SH-SY5Y (cell line): ENCODE measurements at regions not wholly inside any gene's neighbourhood (a gene's known extent, or its start where the extent isn't known, plus 50 kb on each side); places are given as distances from the start of the nearest gene placed in this dataset.

Experiments
- GATA2 ChIP-seq: IDR thresholded peaks from 2 replicates; pipeline ENCODE4 v1.6.1; 2011; ENCODE audit warnings: mild to moderate bottlenecking, low read depth, low read length
- GATA3 ChIP-seq: IDR thresholded peaks from 2 replicates; pipeline ENCODE4 v1.6.1; 2011; ENCODE audit warnings: low read depth, mild to moderate bottlenecking, low read length, moderate library complexity

DNA sequence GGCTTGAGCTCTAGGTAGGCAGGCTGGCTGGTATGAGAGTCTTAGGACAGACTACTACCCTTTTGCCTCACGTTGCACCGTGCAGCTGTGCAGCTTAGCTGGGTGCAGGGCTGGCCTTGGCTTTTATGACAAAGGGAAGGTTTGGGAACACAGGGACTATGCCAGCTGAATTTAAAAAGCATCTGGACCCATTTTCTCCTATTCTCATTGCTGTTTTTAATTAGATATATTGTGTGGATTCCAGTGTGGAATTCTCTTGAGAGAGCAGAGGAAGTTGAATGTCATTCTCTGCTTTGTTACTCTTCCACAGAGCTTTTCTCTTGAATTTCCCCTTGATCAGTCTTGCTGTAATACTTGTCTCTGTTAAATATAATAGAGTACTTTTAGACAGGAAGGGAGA, 192.7 kb downstream of the ZNF330 start:
- TF ChIP-seq GATA2 (no peak), GATA3 (no peak)

DNA sequence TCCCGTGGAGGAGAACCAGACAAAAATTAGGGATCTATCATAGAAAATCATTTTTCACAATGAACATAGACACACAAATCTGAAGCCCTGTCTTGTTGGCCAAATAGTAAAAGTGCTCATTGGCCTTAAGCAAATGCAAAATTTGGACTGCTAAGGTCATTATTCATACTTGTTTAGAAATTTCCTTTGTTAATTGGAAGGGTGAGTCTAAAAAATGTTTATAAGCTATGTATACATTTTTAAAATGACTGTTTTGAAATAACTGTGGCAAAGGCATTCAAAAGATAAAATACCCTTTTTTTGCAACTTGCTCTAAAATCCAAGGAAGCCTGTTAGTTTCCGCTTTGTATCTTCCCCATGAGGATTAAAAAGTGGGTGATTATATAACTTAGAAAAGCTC, 195.0 kb downstream of the ZNF330 start:
- no peak for TF ChIP-seq GATA3
- TF ChIP-seq GATA2 = no peak

DNA sequence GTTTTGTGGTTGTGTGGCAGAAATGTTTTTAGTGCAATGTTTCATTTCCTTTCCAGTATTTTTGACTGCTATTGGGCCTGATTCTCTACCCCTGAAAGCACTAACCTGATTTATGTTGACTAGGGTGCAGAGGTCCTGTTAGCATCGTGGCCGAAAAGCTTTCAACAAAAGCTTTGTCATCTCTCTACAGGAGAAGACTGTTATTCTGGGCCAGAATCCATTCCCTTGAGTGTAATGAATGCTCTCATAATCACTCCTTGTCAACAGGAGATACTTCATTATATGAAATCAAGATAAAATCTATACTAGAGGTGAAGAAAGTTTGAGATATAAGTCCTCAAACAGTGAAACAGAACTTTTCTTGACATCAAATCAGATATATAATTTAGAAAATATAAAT, 195.5 kb downstream of the ZNF330 start:
- TF ChIP-seq GATA2 = no peak
- no peak for TF ChIP-seq GATA3

DNA sequence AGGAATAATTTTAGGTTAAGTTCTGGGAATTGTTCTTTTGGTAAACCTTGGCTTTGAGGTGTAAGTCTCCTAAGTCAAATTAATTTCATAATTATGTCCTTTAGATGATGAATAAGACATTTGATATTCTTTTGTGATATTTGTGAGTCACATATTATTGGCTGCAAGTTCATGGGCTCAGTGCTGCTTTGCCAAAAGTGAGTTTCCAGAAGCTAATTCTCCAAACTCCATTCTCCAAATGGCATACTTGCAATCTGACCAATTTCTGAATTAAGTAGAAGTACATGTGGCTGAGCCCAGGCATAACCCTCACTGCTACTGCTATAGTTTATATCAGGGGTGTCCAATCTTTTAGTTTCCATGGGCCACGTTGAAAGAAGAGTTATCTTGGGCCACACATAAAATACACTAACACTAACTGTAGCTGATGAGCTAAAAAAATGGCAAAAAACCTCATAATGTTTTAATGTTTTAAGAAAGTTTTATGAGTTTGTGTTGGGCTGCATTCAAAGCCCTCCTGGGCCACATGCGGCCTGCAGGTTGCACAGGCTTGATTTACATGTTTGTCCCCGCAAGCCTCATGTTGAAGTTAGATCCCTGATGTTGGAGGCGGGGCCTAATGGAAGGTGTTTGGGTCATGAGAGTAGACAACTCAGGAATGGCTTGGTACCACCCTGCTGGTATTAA, 196.1 kb downstream of the ZNF330 start:
- TF ChIP-seq GATA2 (no peak), GATA3 (no peak)

DNA sequence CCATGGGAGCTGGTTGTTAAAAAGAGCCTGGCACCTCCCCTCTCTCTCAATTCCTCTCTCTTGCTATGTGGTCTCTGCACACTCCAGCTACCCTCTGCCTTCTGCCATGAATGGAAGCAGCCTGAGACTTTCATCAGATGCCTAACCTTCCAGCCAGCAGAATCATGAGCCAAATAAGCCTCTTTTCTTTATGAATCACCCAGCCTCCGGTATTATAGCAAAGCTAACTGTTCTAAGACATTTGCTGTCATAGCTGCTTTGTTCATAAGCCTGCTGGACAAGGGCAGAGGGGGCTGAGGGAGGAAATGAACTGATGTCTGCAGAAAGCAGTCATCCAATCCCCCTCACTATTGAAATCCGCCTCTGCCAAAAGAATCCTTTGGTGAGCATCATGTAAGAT, 196.7 kb downstream of the ZNF330 start:
- no peak for TF ChIP-seq GATA3
- no peak for TF ChIP-seq GATA2

DNA sequence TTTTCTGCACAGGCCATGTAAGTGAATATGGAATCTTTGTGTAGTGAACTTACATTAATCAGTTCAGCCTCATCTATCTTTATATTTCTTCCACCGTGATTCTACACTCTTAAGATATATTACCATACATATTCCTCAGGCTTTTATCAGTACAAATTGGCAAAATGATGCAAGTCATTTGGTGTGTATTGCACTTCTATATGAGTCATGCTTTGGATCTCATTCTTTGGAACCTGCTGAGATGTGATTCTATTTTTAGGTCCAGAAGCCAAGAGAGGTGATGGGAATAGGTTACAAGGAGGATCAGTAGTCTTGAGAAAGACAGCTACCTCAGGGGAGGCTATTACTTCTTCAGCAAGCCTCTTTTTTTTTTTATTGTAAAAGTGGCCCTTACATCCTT, 204.4 kb downstream of the ZNF330 start:
- TF ChIP-seq GATA2 = no peak
- no peak for TF ChIP-seq GATA3

DNA sequence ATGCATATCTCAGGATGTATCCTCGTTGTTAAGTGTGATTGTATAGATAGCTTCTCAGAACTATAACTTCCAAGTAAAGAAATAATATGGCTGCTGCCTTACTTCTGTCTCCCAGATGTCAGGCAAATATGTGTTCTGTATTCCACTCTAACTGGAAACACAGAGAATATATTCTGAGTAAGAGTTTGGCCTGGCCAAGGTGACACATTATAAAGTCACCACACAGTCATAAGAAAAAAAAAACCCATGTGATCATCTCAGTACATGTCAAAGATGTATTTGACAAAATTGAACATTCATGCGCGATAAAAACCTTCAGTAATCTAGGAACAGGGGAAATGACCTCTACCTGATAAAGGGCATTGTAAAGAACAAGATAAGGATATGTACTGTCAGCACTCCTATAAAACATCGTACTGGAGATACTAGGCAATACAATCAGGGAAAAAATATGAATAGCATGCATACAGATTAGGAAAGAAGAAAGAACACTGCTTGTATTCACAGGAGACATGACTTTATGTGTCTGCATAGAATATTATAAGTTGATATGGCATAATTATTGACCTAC, 207.1 kb downstream of the ZNF330 start:
- no peak for TF ChIP-seq GATA2
- TF ChIP-seq GATA3 = no peak

DNA sequence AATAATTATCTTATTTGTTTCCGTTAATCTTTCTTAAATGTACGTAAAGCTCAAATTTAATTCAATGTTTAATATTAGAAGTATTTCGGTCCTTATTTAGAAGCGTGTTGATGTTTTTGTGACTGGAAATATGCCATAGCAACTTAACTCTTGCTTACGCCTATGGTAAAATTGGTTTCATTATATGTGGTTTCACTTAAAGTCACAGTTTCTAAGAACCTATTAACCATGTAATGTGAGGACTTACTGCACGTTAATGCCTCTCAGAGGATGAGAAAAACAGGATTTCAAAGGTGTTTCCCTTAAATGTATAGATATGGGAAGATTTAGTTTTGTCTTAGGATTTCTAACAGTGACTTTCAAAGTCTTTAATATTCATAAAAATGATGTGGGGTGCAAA, 206.4 kb upstream of the IL15 start:
- TF ChIP-seq GATA3 (no peak), GATA2 (no peak)

DNA sequence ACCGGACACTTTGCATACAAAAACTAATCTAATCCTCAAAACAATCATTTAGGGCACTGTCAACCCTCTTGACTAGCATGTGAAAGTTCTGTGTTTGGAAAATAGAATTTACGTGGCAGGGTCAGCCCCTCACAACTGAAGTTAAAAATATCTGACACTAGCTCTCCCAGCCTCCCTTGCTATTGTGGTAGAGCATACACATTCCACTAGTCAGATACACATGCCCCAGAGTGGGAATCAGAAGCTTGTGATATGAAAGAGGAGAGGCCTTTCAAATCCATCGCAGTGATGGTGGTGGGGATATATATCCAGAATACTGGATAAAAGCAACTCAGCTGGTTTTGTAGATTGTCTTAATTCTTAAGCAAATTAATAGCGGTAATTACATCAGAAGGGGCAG, 205.7 kb upstream of the IL15 start:
- TF ChIP-seq GATA3 (no peak), GATA2 (no peak)

DNA sequence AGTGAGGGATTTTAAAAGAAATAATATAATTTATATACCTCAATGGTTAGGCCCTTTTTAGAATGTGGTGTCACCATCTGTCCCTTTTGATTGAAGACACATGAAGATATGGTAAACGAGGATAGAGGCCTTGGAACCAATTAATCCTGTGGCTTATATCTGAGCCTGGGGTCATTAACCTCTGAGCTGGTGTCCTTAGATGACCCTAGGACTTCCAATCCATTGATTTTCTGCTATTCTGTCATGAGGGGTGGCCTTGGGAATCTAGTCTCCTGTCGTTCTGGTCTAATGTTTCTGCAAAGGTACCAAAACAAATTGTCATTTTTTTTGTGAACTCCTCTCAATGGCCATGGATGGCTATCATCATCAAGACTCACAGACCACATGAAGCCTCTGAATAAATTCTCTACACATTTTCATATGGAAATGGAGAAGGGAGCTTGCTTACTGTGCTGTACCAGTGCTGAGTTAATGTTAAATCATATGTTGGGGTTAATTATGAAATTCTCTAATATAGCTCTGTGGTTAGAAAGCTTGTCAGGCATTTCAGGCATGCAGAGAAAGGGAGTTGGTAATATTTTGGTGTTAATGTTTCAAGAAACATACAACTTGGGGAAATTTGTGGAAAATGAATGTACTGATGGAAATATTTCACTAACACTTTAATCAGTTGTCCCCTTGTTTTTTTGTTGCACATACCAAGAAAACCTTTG, 204.2 kb upstream of the IL15 start:
- TF ChIP-seq GATA2 = no peak
- TF ChIP-seq GATA3 = no peak

DNA sequence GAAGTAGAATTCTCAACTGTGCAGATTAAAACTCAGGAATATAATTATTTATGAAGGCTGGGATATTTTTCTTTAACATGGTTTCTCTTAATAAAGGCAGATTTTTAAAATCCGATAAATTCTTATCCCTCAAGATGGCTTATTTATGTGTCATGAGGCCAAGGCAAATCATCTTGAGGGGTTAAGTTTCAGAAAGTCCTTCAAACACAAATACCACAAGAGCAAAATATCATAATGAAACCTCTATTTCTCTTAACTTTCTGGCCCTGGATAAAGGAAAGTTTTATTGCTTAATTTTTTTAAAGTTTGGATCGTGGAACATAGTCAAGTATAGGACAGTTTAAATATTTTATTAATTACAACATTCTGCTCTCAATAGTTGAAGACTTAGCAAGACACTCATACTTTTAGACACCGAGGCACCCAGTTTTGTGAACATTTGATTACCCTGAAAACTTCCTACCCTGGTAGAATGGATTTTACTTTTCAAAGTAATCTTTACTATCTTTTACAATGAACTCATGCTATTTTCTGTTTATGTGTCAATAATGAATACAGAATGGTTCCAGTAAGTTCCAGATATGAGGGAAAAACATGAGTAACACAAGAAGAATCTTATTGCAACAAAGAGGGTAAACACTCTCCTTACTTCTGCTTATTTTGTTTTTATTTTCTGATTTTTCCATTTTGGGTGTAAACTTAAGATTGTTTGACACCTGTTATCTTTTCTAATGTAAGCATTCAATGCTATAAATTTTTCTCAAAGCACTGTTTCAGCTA, 200.7 kb upstream of the IL15 start:
- TF ChIP-seq GATA2 (no peak), GATA3 (no peak)

DNA sequence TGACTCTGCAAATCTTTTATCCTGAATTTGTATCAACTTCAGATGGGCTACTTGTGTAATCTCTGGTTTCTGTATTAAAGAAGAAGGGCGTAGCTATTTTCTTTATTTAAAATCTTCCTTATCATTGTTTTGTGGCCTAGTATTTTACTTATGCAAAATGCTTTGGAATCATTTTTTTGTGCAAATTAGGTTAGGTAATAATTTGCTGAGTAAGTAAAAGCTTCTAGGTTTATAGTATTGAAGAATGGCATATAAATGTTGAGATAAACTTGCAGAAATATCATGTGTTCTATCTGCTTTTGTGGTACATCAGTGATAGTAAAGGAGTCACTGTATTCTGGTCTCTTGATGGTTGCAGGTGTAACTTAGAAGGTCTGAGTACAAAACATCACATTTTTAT, 197.2 kb upstream of the IL15 start:
- TF ChIP-seq GATA3 (no peak), GATA2 (no peak)

DNA sequence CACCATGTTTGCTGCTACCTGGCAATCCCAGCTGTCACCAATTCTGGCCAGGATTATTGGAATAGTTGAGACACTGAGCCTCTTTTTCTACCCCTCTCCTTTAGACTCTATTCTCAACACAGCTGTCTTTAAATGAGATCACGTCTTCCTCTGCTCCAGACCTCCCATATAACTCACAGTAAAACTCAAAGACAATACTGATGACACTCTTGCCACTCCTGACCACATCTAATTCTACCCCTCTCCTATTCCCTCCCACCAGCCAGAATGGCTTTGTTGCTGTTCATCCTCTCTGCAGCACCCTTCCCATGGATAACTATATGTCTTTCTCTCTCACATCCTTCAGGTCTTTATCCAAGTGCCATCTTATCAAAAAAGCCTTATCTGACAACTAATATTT, 188.6 kb upstream of the IL15 start:
- TF ChIP-seq GATA2 (no peak), GATA3 (no peak)

DNA sequence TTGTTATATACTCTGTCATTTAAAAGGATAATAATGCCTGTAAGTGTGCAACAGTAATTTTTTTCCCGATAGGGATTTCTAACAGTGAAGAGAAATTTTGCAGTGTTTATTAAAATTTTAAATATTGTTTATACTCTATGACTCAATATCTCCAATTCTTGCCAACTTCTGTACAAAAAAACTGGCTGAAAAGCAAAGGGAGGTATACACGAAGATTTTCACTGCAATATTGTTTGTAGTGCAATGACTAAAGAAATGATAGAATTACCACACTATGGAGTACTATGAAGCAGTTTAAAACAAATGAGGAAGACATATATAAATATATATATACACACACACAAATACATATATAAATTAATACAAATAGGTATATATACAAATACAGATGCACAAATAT, 187.9 kb upstream of the IL15 start:
- TF ChIP-seq GATA3 (no peak), GATA2 (no peak)
